ENCODE measurements at regions not wholly inside any gene's neighbourhood (a gene's known extent, or its start where the extent isn't known, plus 50 kb on each side); places are given as distances from the start of the nearest gene placed in this dataset.
A peak's percentile ranks its signal among the peaks of the same experiment; 100 is the strongest.

DNA sequence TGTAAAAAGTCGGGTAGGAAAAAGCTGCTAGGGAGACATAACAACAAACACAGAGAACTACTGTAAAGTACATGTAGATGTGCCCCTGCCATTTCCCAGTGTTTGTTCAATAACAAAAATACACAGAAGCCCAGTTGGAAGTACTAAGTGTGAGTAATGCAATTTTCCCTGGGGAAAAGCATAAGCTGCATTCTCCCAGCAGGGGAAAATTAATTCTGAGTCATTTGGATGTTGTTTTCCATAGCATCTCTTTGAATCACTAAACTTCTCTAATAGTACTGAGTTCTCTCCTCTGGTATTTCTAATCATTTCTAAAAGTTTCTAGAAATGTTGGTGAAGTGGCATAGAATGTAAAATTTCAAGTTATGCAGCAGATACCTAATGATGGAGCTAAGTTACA, 1114.9 kb downstream of the C4orf33 start:
- TF ChIP-seq, protein P1, sequence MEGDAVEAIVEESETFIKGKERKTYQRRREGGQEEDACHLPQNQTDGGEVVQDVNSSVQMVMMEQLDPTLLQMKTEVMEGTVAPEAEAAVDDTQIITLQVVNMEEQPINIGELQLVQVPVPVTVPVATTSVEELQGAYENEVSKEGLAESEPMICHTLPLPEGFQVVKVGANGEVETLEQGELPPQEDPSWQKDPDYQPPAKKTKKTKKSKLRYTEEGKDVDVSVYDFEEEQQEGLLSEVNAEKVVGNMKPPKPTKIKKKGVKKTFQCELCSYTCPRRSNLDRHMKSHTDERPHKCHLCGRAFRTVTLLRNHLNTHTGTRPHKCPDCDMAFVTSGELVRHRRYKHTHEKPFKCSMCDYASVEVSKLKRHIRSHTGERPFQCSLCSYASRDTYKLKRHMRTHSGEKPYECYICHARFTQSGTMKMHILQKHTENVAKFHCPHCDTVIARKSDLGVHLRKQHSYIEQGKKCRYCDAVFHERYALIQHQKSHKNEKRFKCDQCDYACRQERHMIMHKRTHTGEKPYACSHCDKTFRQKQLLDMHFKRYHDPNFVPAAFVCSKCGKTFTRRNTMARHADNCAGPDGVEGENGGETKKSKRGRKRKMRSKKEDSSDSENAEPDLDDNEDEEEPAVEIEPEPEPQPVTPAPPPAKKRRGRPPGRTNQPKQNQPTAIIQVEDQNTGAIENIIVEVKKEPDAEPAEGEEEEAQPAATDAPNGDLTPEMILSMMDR (IDR thresholded peaks at IDR 0.05; ENCODE audit: extremely low read depth, insufficient read depth, missing control alignments), result no peak
- in situ Hi-C loops (cut with MboI; ENCODE audit: low pct_unique_long_range_greater_than_20kb, low sequenced_read_pairs, unreplicated experiment), result no loop called here
- DNase-seq (ENCODE audit: low spot score), result no peak

DNA sequence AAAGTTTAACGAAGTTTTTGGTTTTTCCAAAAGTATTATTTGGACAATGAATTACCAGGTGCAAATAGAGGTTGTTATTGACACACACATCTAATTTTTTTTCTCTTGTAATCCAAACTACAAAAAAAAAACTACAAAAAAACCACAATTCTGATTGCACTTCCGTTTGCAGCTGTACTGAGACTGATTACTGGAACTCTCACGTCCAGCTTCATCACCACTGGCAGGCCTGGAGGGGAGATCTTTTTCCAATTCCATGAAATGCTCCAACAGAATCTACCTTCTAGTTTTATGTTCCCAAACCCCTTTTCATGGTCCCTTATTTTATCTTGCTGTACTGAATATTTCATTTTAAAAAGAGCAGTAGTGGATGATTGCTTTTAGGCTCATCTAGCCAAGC, 1118.3 kb downstream of the C4orf33 start:
- TF ChIP-seq, protein P1 (IDR thresholded peaks at IDR 0.05; ENCODE audit: extremely low read depth, insufficient read depth, missing control alignments), result no peak
- in situ Hi-C loops (cut with MboI; ENCODE audit: low pct_unique_long_range_greater_than_20kb, low sequenced_read_pairs, unreplicated experiment), result no loop called here
- no peak for DNase-seq (ENCODE audit: low spot score)

DNA sequence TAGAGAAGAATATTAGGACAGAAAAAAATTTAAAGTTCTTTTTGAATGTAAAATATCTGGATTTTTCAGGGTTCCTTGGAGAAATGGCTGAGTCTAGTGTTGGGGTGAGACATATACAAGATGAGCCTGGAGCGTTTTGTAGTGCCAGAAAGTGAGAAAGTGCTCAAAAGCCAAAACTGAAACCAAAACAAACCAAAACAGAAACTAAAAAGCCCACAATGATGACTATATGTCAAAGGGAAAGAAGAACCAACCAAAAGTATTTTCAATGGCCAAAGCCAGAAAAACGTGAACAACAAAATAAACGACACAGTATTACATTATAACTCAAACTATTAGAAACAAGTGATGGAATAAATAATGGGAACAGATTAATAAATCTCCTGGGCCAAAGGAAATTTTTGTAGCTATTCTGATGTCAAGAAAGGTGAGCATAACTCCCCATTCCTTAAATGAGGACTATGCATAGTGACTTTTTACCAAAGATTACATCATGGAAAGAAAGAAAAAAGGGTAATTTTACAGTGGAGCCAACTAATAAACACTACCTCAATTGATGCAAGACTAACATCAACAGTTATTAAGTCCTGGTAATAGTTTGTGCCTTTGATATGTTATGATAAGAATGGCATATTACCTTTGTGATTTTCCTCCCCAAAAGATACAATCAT, 1137.6 kb downstream of the C4orf33 start:
- TF ChIP-seq, protein P1 (IDR thresholded peaks at IDR 0.05; ENCODE audit: extremely low read depth, insufficient read depth, missing control alignments), result no peak
- in situ Hi-C loops (cut with MboI; ENCODE audit: low pct_unique_long_range_greater_than_20kb, low sequenced_read_pairs, unreplicated experiment), result no loop called here
- DNase-seq (ENCODE audit: low spot score), result peak; percentile 5

DNA sequence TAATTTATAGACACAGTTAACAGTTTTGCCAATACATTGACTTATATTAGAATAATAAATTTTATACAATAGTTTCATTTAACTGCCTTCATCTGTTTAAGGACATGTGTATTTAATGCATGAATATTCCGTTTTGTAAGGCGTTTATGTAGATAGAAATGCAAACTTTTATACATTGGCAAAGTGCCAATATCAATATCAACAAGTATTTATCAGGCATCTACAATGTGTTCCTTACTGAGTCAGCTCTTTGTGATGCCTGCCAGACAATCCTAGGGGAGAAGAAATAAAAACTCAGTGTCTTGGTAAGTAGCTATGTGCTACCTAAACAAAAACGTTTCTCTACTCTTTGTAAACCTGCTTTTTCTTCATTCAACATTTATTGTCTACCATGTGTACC, 1142.2 kb downstream of the C4orf33 start:
- in situ Hi-C loops (cut with MboI; ENCODE audit: low pct_unique_long_range_greater_than_20kb, low sequenced_read_pairs, unreplicated experiment), result no loop called here
- DNase-seq (ENCODE audit: low spot score), result no peak
- TF ChIP-seq, protein P1 (IDR thresholded peaks at IDR 0.05; ENCODE audit: extremely low read depth, insufficient read depth, missing control alignments), result no peak

DNA sequence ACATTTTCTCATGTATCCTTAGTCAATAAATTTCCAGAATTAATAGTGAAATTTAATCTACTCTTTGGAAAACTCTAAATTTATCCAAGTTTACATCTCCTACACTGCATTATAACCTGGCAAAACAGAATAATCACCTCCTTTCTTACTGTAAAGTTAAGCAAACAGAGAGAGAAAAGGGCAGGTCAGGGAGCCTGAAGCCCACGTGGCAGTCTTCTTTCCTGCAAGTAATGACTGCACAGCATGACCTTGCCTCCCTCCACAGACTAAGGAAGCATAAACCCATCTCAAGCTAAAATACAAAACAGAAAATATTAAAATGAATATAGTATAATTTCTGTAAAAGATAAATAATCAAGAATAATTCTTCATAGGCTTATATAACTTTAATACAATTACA, 1153.0 kb downstream of the C4orf33 start:
- in situ Hi-C loops (cut with MboI; ENCODE audit: low pct_unique_long_range_greater_than_20kb, low sequenced_read_pairs, unreplicated experiment), result no loop called here
- TF ChIP-seq, protein P1 (IDR thresholded peaks at IDR 0.05; ENCODE audit: extremely low read depth, insufficient read depth, missing control alignments), result no peak
- no peak for DNase-seq (ENCODE audit: low spot score)

DNA sequence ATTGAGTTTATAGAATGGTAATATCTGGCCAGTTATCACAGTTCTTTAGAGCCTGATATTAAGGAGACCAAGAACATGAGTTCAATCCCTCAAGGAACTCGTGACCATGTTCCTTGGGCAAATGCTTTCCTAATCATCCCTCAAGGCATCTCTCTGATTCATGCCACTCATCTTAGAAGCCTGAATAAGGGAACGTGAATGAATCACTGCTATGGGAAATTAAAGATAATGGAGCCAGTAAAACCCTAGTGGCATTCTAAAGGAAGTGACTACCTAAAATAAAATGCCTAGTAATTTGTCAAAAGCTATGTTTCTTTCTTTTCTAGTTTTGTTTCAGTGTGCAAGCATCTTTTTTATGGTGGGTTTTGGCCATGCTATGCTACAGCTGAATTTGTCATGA, 1161.3 kb downstream of the C4orf33 start:
- TF ChIP-seq, protein P1 (IDR thresholded peaks at IDR 0.05; ENCODE audit: extremely low read depth, insufficient read depth, missing control alignments), result no peak
- in situ Hi-C loops (cut with MboI; ENCODE audit: low pct_unique_long_range_greater_than_20kb, low sequenced_read_pairs, unreplicated experiment), result no loop called here
- no peak for DNase-seq (ENCODE audit: low spot score)

Measured in GM13977 (cell line).